Stimulated activated CD4-positive, alpha-beta T cell treated with anti-CD3 and anti-CD28 coated beads, Interleukin-1b, Interleukin-23, amount 100 ng/mL, for 4 hours (primary cell): ENCODE measurements at regions not wholly inside any gene's neighbourhood (a gene's known extent, or its start where the extent isn't known, plus 50 kb on each side); places are given as distances from the start of the nearest gene placed in this dataset.

Experiments
- DNase-seq, 2 donors: peaks; one replicate each; pipeline ENCODE4 v3.0.0-alpha.2; 2020; ENCODE audit warnings: low read depth in 2 of 2

- no peak for DNase-seq
Observed at GRCh38 chr16:17861981-17862479, 391.3 kb upstream of the XYLT1 start.

GRCh38 chr16:17858061-17858460, 387.3 kb upstream of the XYLT1 start:
- DNase-seq, result no peak

- no peak for DNase-seq
Observed at GRCh38 chr16:17853958-17854357, 383.2 kb upstream of the XYLT1 start.

GRCh38 chr16:17852977-17853702, 382.4 kb upstream of the XYLT1 start:
- no peak for DNase-seq

GRCh38 chr16:17850581-17851250, 380.0 kb upstream of the XYLT1 start:
- no peak for DNase-seq

- no peak for DNase-seq
Observed at GRCh38 chr16:17847234-17847795, 376.6 kb upstream of the XYLT1 start.

- DNase-seq, result no peak
Observed at GRCh38 chr16:17846030-17846429, 375.3 kb upstream of the XYLT1 start.

GRCh38 chr16:17845031-17845430, 374.3 kb upstream of the XYLT1 start:
- no peak for DNase-seq

GRCh38 chr16:17843905-17844304, 373.1 kb upstream of the XYLT1 start:
- DNase-seq, result no peak

GRCh38 chr16:17839907-17840306, 369.1 kb upstream of the XYLT1 start:
- DNase-seq, result no peak

GRCh38 chr16:17839272-17839671, 368.5 kb upstream of the XYLT1 start:
- DNase-seq, result no peak

GRCh38 chr16:17836868-17837602, 366.3 kb upstream of the XYLT1 start:
- no peak for DNase-seq

GRCh38 chr16:17835118-17835876, 364.5 kb upstream of the XYLT1 start:
- no peak for DNase-seq

GRCh38 chr16:17832738-17833137, 362.0 kb upstream of the XYLT1 start:
- no peak for DNase-seq

- DNase-seq, result no peak
Observed at GRCh38 chr16:17831330-17831729, 360.6 kb upstream of the XYLT1 start.

GRCh38 chr16:17830651-17831050, 359.9 kb upstream of the XYLT1 start:
- DNase-seq, result no peak

- DNase-seq, result no peak
Observed at GRCh38 chr16:17829811-17830210, 359.1 kb upstream of the XYLT1 start.

- no peak for DNase-seq
Observed at GRCh38 chr16:17828012-17828411, 357.3 kb upstream of the XYLT1 start.

GRCh38 chr16:17827313-17827712, 356.6 kb upstream of the XYLT1 start:
- no peak for DNase-seq

- no peak for DNase-seq
Observed at GRCh38 chr16:17817943-17818342, 347.2 kb upstream of the XYLT1 start.

- no peak for DNase-seq
Observed at GRCh38 chr16:17817260-17817659, 346.5 kb upstream of the XYLT1 start.

- no peak for DNase-seq
Observed at GRCh38 chr16:17812771-17813170, 342.0 kb upstream of the XYLT1 start.
